Activated T-helper 1 cell treated with Interleukin-2 at 50 U/mL for 16 hours (primary cell): ENCODE measurements at regions not wholly inside any gene's neighbourhood (a gene's known extent, or its start where the extent isn't known, plus 50 kb on each side); places are given as distances from the start of the nearest gene placed in this dataset.
"Not testable (repeated sequence)": the region's sequence is repeated elsewhere in the genome, so short reads cannot be mapped to it uniquely, and the experiment has no call there.

Source experiments
- DNase-seq: peaks from one replicate; pipeline ENCODE4 v3.0.0-alpha.2; 2020; ENCODE audit warnings: low read depth

DNA sequence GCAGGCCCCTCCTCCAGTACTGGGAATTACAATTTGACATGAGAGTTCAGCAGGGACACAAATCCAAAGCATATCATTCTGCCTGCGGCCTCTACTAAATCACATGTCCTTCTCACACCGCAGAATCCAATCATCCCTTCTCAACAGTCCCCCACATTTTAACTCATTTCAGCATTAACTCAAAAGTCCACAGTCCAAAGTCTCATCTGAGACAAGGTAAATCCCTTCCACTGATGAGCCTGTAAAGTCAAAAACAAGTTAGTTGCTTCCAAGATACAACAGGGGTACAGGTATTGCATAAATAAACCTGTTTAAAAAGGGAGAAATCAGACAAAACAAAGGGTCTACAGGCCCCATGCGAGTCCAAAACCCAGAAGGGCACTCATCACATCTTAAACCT, 64.0 kb downstream of the EBNA1BP2 start:
- no peak for DNase-seq

GRCh38 chr1:43107664-43108063, 64.4 kb downstream of the EBNA1BP2 start:
- no peak for DNase-seq

DNA sequence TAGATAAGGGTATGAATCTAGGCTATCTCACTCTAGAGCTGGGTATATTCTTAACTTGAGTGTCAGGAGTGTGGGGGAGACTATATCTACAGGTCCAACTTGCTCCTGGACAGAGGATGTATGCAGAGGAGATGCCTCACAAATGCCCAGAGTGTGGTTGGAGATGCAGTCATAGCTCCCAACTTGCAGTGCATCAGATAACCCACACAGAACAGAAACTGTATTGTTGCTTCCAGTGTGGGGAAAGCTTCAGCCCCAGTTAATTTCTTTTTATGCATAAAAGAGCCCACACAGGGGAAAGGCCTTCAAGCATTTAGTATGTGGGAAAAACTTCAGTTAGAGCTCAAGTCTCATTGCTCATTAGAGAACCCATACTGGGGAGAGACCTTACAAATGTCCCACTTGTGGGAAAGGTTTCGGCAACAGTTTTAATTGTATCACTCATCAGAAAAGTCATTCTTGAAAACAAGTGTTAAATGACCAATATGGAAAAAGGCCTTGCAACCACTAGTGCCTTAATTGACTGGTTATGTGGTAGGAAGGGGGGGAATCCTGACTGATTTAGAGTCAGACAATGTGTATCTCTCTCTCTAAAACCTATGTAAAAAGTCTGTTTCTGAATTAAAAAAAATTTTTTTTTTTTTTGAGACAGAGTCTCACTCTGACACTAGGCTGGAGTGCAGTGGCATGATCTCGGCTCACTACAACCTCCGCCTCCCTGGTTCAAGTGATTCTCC, 67.9 kb downstream of the EBNA1BP2 start:
- DNase-seq = no peak

DNA sequence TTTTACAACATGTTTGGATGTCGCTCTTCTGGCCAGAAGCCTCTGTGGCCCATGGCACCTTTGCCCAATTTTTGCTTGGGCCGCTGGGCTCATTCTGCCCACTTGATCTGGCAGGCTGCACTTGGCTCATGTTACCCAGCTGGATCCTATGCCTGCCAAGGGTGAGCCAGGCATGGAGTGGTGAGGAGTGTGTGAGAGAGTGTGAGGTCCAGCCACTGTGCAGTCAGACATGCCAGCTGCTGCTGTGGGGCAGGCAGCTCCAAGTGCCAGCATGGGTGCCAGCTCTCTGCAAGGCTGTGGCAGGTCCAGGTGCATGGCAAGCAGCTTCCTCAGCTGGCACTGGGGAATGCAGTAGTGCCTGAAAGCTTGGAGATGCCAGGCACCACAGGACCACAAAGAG, 71.0 kb downstream of the EBNA1BP2 start:
- no peak for DNase-seq

GRCh38 chr1:43098200-43098599, 73.9 kb downstream of the EBNA1BP2 start:
- no peak for DNase-seq

DNA sequence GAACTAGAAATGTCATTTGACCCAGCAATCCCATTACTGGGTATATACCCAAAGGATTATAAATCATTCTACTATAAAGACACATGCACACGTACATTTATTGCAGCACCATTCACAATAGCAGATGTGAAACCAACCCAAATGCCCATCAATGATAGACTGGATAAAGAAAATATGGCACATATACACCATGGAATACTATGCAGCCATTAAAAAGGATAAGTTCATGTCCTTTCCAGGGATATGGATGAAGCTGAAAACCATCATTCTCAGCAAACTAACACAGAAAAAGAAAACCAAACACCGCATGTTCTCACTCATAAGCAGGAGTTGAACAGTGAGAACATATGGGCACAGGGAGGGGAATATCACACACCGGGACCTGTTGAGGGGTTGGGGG, 75.6 kb downstream of the EBNA1BP2 start:
- not testable (repeated sequence) for DNase-seq

DNA sequence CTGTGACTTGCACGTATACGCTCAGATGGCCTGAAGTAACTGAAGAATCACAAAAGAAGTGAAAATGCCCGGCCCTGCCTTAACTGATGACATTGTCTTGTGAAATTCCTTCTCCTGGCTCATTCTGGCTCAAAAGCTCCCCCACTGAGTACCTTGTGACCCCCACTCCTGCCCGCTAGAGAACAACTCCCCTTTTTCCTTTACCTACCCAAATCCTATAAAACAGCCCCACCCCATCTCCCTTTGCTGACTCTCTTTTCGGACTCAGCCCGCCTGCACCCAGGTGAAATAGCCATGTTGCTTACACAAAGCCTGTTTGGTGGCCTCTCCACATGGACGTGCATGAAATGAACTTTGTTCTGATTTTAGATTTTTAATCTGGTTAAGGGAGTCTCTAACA, 81.3 kb downstream of the EBNA1BP2 start:
- DNase-seq = not testable (repeated sequence)

- DNase-seq = not testable (repeated sequence)
Measured at GRCh38 chr1:43090157-43090556, 81.9 kb downstream of the EBNA1BP2 start.

DNA sequence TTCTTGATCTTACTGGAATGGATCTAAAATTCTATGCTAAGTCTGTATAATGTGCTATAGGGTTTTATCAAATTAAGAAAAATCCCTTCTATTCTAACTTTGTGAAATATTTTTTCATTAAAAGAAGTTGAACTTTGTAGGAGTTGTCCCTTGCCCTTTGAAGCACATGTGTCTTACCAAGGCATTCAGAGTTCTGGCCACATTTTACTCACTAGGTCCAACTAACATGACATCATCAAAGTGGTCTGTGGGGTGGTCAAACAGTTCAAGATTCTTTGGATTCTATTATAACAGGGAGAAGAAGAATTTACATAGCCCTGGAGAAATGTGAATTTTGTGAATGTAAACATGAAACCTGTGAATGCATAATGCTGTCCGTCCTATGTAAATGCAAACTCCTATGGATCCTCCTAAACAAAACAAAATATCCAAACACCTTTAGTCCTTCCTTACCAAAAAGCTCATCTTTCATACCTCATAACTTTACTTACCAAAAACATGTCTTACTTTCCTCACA, 88.7 kb downstream of the EBNA1BP2 start:
- DNase-seq = no peak

GRCh38 chr1:43082740-43083139, 89.3 kb downstream of the EBNA1BP2 start:
- no peak for DNase-seq

DNA sequence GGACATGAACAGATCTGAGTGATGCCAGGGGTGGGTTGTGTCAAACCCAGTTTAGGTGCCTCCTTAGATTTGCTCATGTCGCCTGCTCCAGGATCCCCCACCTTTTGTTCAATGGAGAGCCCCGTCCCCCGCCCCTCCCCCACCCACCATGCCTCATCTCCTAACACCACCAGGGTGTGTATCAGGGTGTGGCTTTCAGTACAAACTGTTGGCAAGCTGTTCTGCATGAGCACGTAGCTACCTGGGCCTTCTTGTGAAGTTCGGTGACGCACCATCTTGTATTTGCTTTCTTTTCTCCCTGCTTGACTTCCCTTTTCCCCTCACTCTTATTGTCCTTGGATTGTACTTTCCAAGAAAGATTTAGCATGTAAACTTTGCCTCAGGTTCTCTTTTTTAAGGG, 94.8 kb downstream of the EBNA1BP2 start:
- DNase-seq = no peak

- DNase-seq = no peak
Measured at GRCh38 chr1:43074709-43075108, 97.4 kb downstream of the EBNA1BP2 start.

DNA sequence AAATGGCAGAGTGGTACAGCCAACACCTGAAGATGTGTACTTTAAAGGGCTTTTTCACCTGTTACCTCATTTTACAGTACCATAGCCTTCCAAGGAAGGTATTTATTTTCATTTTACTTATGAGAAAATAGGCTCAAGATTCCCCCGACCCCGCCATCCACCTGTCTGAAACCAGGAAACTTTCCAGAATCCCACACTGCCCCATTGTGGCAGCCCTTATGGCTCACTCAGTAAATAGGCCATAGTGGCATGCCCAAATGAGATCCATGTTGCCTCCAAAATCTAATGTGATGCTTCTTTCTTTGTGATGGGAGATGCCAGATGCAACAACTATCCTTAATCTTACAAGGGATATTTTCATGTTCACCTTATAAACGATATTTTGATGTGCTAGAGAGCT, 97.8 kb downstream of the EBNA1BP2 start:
- DNase-seq = no peak

GRCh38 chr1:43073490-43074230, 98.4 kb downstream of the EBNA1BP2 start:
- peak; percentile 55 for DNase-seq

GRCh38 chr1:43072314-43072713, 99.8 kb downstream of the EBNA1BP2 start:
- no peak for DNase-seq

- DNase-seq = no peak
Measured at GRCh38 chr1:43071241-43071640, 100.8 kb downstream of the EBNA1BP2 start.

- DNase-seq = no peak
Measured at GRCh38 chr1:43069461-43070050, 102.5 kb downstream of the EBNA1BP2 start.

GRCh38 chr1:43068911-43069310, 103.2 kb downstream of the EBNA1BP2 start:
- no peak for DNase-seq

DNA sequence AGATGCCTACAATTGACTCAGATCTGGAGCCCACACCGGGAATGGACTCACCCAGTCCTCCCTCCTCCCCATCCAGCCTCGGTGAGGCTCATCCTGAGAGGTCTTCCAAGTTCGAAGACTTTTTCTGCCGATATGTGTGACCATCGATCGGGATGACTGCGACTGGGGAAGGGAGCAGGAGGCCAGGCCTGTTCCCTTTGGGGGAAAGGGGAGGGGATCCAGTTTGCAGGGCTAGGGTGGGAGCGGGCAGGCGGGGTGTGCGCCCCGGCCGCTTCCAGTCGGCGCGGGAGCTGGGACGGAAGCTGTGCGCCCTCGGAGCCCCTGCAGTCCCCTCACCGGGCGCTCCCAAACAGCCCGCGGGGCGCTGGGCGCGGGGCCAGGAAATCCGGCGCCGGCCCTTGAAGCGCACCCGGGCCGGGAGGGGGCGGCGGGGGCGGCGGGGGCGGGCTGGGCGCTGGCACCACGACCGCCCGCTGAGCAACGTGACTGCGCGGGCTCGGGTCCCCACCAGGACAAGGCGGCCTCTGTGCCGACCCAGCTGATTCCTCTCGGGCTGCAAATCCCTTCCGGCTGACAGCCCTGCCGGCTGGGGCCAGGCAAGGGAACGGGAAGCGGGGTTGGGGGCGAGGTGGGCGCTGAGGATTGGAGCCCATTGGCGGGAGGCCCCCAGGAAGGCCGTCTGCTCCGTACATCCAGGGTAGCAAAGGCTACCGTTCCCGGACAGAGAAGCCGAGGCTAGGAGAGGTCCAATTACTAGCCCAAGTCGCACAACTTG, 103.9 kb downstream of the EBNA1BP2 start:
- DNase-seq = no peak

DNA sequence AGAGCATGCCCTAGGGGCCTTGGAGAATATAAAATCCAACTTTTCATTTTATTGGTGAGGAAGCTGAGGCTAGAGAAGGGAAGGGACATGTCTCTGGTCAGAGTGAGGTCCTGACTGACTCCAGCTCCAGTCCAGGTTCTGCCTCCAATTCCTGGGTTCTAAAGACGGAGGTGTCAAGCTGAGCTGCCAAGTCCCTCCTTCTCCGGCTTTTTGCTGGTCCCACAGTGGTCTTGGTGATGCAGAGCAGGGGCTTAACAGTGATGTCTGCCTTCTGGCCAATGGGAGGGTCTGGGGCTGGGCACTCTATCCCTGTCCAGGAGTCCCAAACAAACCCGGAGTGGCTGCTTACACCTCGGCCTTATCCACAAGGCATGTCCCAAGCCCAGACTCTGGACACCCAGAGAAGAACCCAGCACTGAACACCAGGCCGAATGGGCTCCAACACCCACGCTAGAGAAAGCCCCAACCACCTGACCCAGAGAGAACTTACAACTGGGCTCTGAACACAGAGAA, 104.8 kb downstream of the EBNA1BP2 start:
- DNase-seq = no peak

- DNase-seq = no peak
Measured at GRCh38 chr1:43066578-43066977, 105.5 kb downstream of the EBNA1BP2 start.
